HK-2 (cell line): ENCODE measurements at regions not wholly inside any gene's neighbourhood (a gene's known extent, or its start where the extent isn't known, plus 50 kb on each side); places are given as distances from the start of the nearest gene placed in this dataset.

ENCODE experiments used
- DNase-seq: peaks from one replicate; pipeline ENCODE4 v3.0.0-alpha.2; 2018; ENCODE audit not compliant: unreplicated experiment

GRCh38 chr4:4772534-4772933 lies 86.9 kb upstream of the MSX1 start:
- no peak for DNase-seq

GRCh38 chr4:4771160-4771559 lies 88.3 kb upstream of the MSX1 start:
- DNase-seq = no peak

GRCh38 chr4:4770610-4771009 lies 88.9 kb upstream of the MSX1 start:
- DNase-seq = no peak

- no peak for DNase-seq
Observed at GRCh38 chr4:4766564-4766963, 92.9 kb upstream of the MSX1 start.

GRCh38 chr4:4765811-4766210 lies 93.7 kb upstream of the MSX1 start:
- DNase-seq = no peak

- no peak for DNase-seq
Observed at GRCh38 chr4:4764558-4764905, 94.9 kb upstream of the MSX1 start.

GRCh38 chr4:4763822-4764557 lies 95.5 kb upstream of the MSX1 start:
- no peak for DNase-seq

GRCh38 chr4:4762909-4763821 lies 96.3 kb upstream of the MSX1 start:
- no peak for DNase-seq

- DNase-seq = no peak
Observed at GRCh38 chr4:4762300-4762699, 97.2 kb upstream of the MSX1 start.

GRCh38 chr4:4761128-4761982 lies 98.1 kb upstream of the MSX1 start:
- DNase-seq = no peak

GRCh38 chr4:4759883-4760282 lies 99.6 kb upstream of the MSX1 start:
- DNase-seq = no peak

GRCh38 chr4:4759232-4759631 lies 100.2 kb upstream of the MSX1 start:
- no peak for DNase-seq

- no peak for DNase-seq
Observed at GRCh38 chr4:4758681-4759080, 100.8 kb upstream of the MSX1 start.

- no peak for DNase-seq
Observed at GRCh38 chr4:4755306-4755705, 104.2 kb upstream of the MSX1 start.

- DNase-seq = no peak
Observed at GRCh38 chr4:4754641-4755040, 104.8 kb upstream of the MSX1 start.

- DNase-seq = no peak
Observed at GRCh38 chr4:4753643-4754042, 105.8 kb upstream of the MSX1 start.

- no peak for DNase-seq
Observed at GRCh38 chr4:4752576-4753401, 106.7 kb upstream of the MSX1 start.

- no peak for DNase-seq
Observed at GRCh38 chr4:4752025-4752424, 107.4 kb upstream of the MSX1 start.

GRCh38 chr4:4750187-4750586 lies 109.3 kb upstream of the MSX1 start:
- no peak for DNase-seq

GRCh38 chr4:4749137-4749536 lies 110.3 kb upstream of the MSX1 start:
- no peak for DNase-seq

GRCh38 chr4:4746444-4746843 lies 113.0 kb upstream of the MSX1 start:
- DNase-seq = no peak
